ENCODE measurements at regions not wholly inside any gene's neighbourhood (a gene's known extent, or its start where the extent isn't known, plus 50 kb on each side); places are given as distances from the start of the nearest gene placed in this dataset.

DNA sequence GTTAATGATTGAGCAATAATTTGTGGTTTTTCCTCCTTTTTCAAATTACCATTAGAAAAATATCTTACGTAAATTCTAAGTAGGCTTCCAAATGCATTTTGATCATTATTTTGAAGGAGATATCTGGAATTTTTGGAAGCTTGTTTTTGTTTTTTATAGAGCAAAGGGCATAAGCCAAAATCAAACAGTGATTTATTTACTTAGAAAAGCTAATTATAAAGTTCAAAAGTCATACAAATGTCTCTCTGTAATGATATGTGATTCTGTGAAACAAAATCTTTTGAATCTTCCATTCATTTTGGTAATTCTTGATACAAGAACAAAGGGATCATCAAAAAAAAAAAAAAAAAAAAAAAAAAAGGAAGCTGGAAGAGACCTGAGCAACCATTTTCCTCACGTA, 416.8 kb downstream of the ETNK1 start:
- no peak for TF ChIP-seq POLR2AphosphoS5 (IDR thresholded peaks at IDR 0.05; ENCODE audit: low read depth, low read length)
- no peak for TF ChIP-seq TAF1 (IDR thresholded peaks at IDR 0.05; ENCODE audit: low read depth, low read length)
- TF ChIP-seq POLR2A (IDR thresholded peaks at IDR 0.05; ENCODE audit: low read depth, low read length), result no peak
- TF ChIP-seq SPI1 (IDR thresholded peaks at IDR 0.05; ENCODE audit: low read depth, low read length), result no peak
